Vagina (tissue), 2 donors: ENCODE measurements at regions not wholly inside any gene's neighbourhood (a gene's known extent, or its start where the extent isn't known, plus 50 kb on each side); places are given as distances from the start of the nearest gene placed in this dataset.

Source experiments
- DNase-seq, 2 donors: peaks; one replicate each; pipeline ENCODE4 v3.0.0-alpha.2; 2017; ENCODE audit errors: extremely low spot score in 2 of 2
- H3K27ac ChIP-seq: fragments of 200-600 bp; sonication (generic); one replicate; pipeline ENCODE4 v1.5.1; 2019
- H3K27me3 ChIP-seq: fragments of 200-600 bp; sonication (generic); one replicate; pipeline ENCODE4 v1.5.1; 2019
- H3K36me3 ChIP-seq, 2 donors: fragments of 200-600 bp; sonication (generic); one replicate each; pipeline ENCODE4 v1.5.1; 2017 to 2019
- H3K4me1 ChIP-seq: fragments of 200-600 bp; sonication (generic); one replicate; pipeline ENCODE4 v1.5.1; 2019
- H3K4me3 ChIP-seq, 2 donors: fragments of 200-600 bp; sonication (generic); 1 replicate in 1 of 2; 2 replicates in 1 of 2; pipeline ENCODE4 v1.5.1; 2016 to 2019
- H3K9me3 ChIP-seq: fragments of 200-600 bp; sonication (generic); one replicate; pipeline ENCODE4 v1.5.1; 2019
- CTCF ChIP-seq, 3 experiments: fragments of 450-650 bp in 2 of 3; fragments of 200-600 bp in 1 of 3; sonication (generic) in 1 of 3; IDR thresholded peaks; one replicate each; pipeline ENCODE4 v1.5.1; 2017 to 2019; ENCODE audit warnings: antibody characterized with exemption in 3 of 3, mild to moderate bottlenecking in 2 of 3, moderate library complexity in 2 of 3
- POLR2A ChIP-seq, 2 donors: fragments of 450-650 bp; IDR thresholded peaks; one replicate each; pipeline ENCODE4 v1.6.1; 2017; ENCODE audit warnings: antibody characterized with exemption in 2 of 2, mild to moderate bottlenecking in 2 of 2, moderate library complexity in 2 of 2
- POLR2AphosphoS5 ChIP-seq, 2 donors: sonication (generic); formaldehyde crosslinking; IDR thresholded peaks; one replicate each; pipeline ENCODE4 v1.9.0; 2017; ENCODE audit warnings: antibody characterized with exemption in 2 of 2, mild to moderate bottlenecking in 2 of 2, low read depth in 1 of 2; ENCODE audit not compliant: insufficient read depth in 1 of 2
- intact Hi-C: fragments of 100-400 bp; cut with DNase I; formaldehyde crosslinking; loops from one replicate; pipeline ENCODE4 v1.15.1; 2023

DNA sequence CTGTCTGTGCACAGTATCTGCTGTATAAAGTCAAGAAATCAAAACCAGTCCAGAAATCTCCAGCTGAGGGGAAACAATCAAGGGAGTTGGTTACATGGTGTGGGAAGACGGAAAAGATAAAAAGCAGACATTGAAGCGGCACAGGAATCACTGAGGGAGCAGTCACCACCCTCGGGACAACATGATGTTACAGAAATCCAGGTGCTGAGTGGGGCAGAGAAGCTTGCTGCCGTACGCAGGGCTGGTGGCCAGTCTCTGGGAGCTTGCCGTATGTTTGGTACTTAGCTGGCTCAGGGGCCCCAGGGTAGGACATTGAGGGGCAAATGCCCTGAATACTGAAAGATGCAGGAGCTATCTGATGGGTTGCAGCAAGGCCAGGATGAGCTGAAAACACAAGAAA lies 237.9 kb downstream of the EDEM1 start:
- no peak for DNase-seq
- H3K27me3 ChIP-seq = no peaks in the 10 kb centered on the region
- no peak overlapping the region for H3K27ac ChIP-seq
- no peaks in the 10 kb centered on the region for H3K4me1 ChIP-seq
- H3K4me3 ChIP-seq = no peak overlapping the region
- TF ChIP-seq POLR2A (IDR thresholded peaks at IDR 0.05) (no peak), POLR2AphosphoS5 (IDR thresholded peaks at IDR 0.05; ENCODE audit: insufficient read depth in 1 of 2, low read depth in 1 of 2) (no peak), CTCF (IDR thresholded peaks at IDR 0.05) (no peak)
- no peaks in the 10 kb centered on the region for H3K36me3 ChIP-seq
- intact Hi-C loops = no loop called here
- H3K9me3 ChIP-seq = no peaks in the 10 kb centered on the region

DNA sequence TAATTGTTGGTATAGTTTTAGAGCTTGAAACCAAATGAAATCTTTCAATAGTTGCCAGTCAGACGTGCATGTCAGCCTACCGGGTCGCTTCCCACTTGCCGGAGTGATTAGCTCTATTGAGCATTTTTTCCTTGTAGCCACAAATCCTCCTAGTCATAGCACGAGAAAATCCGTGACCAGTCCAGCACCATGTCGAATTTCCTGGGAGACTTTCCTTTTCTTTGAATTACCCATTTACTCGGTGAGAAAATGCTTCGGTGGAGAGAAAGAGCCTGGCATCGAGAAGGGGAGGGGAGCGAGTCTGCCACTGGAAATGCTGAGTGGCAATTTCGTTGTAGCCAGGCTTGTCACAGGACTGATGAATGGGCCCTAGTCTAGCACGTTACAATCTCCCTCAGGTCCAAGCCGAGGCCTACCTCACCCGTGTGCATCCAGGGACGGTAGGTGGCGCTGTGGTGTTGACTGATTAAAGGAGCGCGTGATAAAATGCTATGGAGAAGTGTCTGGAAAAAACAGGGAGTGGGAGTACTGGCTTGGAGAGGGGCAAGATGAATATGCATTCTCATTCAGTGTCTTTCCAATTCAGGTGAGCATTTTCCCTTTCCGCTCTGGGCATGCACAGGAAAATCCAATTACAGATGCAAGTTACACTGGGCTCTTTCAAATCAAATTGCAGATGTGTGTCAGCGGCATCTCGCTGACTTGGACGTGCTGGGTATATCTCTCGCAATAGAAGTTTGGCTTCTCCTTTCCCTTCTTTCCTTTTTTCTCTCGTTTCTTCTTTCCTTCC lies 238.8 kb downstream of the EDEM1 start:
- no peak for TF ChIP-seq POLR2A (IDR thresholded peaks at IDR 0.05)
- TF ChIP-seq CTCF (IDR thresholded peaks at IDR 0.05) = peak; percentile 18 to 61 (median 59)
- H3K27ac ChIP-seq = no peak overlapping the region
- intact Hi-C loops = no loop called here

GRCh38 chr3:5427021-5427420 lies 239.5 kb downstream of the EDEM1 start:
- Histone ChIP-seq H3K9me3 (no peaks in the 10 kb centered on the region), H3K36me3 (no peaks in the 10 kb centered on the region), H3K27ac (no peak overlapping the region), H3K4me1 (no peaks in the 10 kb centered on the region), H3K4me3 (no peak overlapping the region), H3K27me3 (no peaks in the 10 kb centered on the region)
- TF ChIP-seq CTCF (IDR thresholded peaks at IDR 0.05) = no peak
- TF ChIP-seq POLR2A (IDR thresholded peaks at IDR 0.05) = no peak
- TF ChIP-seq POLR2AphosphoS5 (IDR thresholded peaks at IDR 0.05; ENCODE audit: insufficient read depth in 1 of 2, low read depth in 1 of 2) = no peak
- DNase-seq = no peak
- intact Hi-C loops = no loop called here

More for the DNA sequence above, 238.8 kb downstream of the EDEM1 start:
- H3K9me3 ChIP-seq = no peaks in the 10 kb centered on the region
- DNase-seq = no peak
- H3K27me3 ChIP-seq = no peaks in the 10 kb centered on the region
- H3K4me3 ChIP-seq = no peak overlapping the region
- H3K36me3 ChIP-seq = no peaks in the 10 kb centered on the region
- H3K4me1 ChIP-seq = no peaks in the 10 kb centered on the region

- no peak for DNase-seq
- no peak overlapping the region for H3K4me3 ChIP-seq
- TF ChIP-seq CTCF (IDR thresholded peaks at IDR 0.05) = no peak
- TF ChIP-seq POLR2AphosphoS5 (IDR thresholded peaks at IDR 0.05; ENCODE audit: insufficient read depth in 1 of 2, low read depth in 1 of 2) = no peak
- no peak for TF ChIP-seq POLR2A (IDR thresholded peaks at IDR 0.05)
- H3K27me3 ChIP-seq = no peaks in the 10 kb centered on the region
- intact Hi-C loops = no loop called here
- H3K36me3 ChIP-seq = no peaks in the 10 kb centered on the region
- no peak overlapping the region for H3K27ac ChIP-seq
- no peaks in the 10 kb centered on the region for H3K4me1 ChIP-seq
- H3K9me3 ChIP-seq = no peaks in the 10 kb centered on the region
Measured at GRCh38 chr3:5427938-5428337, 240.4 kb downstream of the EDEM1 start.
